OCI-LY3 (cell line): ENCODE measurements at regions not wholly inside any gene's neighbourhood (a gene's known extent, or its start where the extent isn't known, plus 50 kb on each side); places are given as distances from the start of the nearest gene placed in this dataset.

ENCODE experiments used
- EZH2phosphoT487 ChIP-seq: fragments of 200-600 bp; shearing (Covaris generic); IDR thresholded peaks from 2 replicates; pipeline ENCODE4 v1.6.1; 2018; ENCODE audit warnings: antibody characterized with exemption, mixed run types, low read depth
- TF ChIP-seq, protein P1 (sequence below): fragments of 200-600, 300-600 bp; sonication (generic); IDR thresholded peaks from 2 replicates; pipeline ENCODE4 v1.5.1; 2014; ENCODE audit warnings: antibody characterized with exemption, low read length, low read depth

DNA sequence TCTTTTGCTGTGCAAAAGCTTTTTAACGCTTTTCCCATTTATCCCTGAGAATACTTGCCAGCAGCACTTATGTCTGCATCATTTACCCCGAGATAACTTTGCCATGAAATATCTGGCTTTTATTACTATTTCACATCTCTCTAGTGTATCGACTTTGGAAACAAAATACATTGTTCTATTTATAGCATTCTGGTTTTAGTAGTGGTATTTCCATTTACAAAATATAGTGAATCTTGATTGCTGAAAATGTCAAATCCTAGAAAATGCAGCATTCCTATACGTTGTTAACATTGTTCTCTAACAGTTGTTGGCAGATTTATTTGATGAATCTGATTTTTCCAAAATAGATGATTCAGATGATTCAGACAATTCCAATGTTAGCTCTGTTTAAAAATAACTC lies 189.3 kb upstream of the SPRY2 start:
- TF ChIP-seq, protein P1, sequence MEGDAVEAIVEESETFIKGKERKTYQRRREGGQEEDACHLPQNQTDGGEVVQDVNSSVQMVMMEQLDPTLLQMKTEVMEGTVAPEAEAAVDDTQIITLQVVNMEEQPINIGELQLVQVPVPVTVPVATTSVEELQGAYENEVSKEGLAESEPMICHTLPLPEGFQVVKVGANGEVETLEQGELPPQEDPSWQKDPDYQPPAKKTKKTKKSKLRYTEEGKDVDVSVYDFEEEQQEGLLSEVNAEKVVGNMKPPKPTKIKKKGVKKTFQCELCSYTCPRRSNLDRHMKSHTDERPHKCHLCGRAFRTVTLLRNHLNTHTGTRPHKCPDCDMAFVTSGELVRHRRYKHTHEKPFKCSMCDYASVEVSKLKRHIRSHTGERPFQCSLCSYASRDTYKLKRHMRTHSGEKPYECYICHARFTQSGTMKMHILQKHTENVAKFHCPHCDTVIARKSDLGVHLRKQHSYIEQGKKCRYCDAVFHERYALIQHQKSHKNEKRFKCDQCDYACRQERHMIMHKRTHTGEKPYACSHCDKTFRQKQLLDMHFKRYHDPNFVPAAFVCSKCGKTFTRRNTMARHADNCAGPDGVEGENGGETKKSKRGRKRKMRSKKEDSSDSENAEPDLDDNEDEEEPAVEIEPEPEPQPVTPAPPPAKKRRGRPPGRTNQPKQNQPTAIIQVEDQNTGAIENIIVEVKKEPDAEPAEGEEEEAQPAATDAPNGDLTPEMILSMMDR: no peak
- no peak for TF ChIP-seq EZH2phosphoT487
